ENCODE measurements at regions not wholly inside any gene's neighbourhood (a gene's known extent, or its start where the extent isn't known, plus 50 kb on each side); places are given as distances from the start of the nearest gene placed in this dataset.

DNA sequence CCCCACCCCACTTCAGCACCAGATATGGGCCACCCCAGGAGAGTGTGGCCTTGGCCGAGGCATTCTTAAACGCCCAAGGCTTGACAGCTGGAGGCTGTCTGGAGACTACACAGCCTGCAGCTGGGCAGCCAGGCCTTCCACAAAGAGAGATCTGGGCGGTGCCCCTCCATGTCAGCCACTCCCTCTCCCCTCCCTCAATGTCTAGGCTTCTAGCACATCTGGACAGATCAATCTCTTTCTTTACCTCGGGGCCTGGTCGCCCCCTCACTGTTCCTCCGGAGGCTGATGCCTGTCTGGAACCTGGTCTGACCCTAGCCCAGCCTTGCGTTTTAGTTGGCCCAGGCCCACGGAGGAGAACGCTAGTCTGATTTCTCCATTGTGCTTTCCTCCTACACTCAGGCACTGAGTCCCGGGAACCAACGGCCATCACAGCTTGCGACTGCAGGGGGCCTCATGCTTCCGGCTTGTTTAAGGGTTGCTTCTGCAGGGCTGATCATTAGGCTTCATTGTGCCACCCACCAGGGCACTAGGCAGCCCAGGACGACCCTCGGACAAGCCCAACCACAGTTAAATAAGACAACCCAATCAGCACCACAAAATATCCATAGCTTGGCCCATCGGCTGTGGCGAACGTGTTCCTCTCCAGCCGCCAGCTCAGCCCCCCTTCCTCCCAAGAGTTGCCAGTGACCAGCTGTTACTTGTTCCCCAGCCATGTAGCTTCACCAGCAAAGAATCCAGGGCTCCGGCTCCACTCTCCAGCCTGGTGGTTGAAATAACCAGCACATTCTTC is 200.6 kb downstream of the BCOR start:
- TF ChIP-seq, protein P1, sequence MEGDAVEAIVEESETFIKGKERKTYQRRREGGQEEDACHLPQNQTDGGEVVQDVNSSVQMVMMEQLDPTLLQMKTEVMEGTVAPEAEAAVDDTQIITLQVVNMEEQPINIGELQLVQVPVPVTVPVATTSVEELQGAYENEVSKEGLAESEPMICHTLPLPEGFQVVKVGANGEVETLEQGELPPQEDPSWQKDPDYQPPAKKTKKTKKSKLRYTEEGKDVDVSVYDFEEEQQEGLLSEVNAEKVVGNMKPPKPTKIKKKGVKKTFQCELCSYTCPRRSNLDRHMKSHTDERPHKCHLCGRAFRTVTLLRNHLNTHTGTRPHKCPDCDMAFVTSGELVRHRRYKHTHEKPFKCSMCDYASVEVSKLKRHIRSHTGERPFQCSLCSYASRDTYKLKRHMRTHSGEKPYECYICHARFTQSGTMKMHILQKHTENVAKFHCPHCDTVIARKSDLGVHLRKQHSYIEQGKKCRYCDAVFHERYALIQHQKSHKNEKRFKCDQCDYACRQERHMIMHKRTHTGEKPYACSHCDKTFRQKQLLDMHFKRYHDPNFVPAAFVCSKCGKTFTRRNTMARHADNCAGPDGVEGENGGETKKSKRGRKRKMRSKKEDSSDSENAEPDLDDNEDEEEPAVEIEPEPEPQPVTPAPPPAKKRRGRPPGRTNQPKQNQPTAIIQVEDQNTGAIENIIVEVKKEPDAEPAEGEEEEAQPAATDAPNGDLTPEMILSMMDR (IDR thresholded peaks at IDR 0.05; ENCODE audit: insufficient read depth, low read length, missing control alignments): no peak
- DNase-seq (ENCODE audit: low read depth, low spot score): no peak
- no peak overlapping the region for H3K4me3 ChIP-seq (ENCODE audit: low read depth, low read length)
- CTCF ChIA-PET: no interaction called here
- POLR2A ChIA-PET: no interaction called here

DNA sequence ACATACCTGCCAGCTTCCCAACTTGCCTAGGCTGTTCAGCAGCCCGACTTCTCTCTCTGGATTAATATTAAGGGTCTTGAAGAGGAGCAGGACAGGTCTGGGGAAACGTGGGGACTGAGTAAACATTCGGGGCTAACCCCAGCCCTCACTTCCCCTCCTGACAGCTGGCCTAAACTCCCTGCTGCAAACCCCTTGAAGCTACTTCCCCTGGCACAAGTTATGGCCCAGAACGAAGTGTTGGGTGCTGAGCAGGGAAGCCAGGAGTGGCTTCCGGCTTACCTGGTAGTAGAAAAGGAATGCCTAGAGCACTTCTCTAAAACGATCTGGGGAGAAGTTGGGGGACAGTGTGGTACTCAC is 200.0 kb downstream of the BCOR start:
- no peak for DNase-seq (ENCODE audit: low read depth, low spot score)
- ChIA-PET CTCF (no interaction called here), POLR2A (no interaction called here)
- H3K4me3 ChIP-seq (ENCODE audit: low read depth, low read length): no peak overlapping the region
- TF ChIP-seq, protein P1 (IDR thresholded peaks at IDR 0.05; ENCODE audit: insufficient read depth, low read length, missing control alignments): no peak

DNA sequence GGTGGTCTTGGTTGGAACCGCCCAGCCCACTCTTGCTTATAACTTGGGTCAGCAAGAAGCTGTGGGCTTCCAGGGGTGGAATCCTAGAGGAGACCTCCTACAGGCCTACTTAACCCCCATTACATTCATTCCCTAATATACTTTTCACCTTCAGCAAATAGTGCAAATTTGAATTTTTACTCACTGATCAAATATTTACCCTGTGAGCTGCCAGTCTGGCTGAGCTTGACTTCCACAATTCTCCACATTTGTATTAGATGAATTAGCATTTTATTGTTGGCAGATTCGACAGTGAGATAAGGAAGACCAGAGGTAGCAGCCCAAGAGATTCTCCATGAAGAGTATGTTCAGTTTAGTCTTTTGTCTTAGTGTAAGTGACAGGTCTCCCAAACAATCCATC is 199.6 kb downstream of the BCOR start:
- no peak overlapping the region for H3K4me3 ChIP-seq (ENCODE audit: low read depth, low read length)
- CTCF ChIA-PET: no interaction called here
- no peak for DNase-seq (ENCODE audit: low read depth, low spot score)
- POLR2A ChIA-PET: no interaction called here
- TF ChIP-seq, protein P1 (IDR thresholded peaks at IDR 0.05; ENCODE audit: insufficient read depth, low read length, missing control alignments): no peak

DNA sequence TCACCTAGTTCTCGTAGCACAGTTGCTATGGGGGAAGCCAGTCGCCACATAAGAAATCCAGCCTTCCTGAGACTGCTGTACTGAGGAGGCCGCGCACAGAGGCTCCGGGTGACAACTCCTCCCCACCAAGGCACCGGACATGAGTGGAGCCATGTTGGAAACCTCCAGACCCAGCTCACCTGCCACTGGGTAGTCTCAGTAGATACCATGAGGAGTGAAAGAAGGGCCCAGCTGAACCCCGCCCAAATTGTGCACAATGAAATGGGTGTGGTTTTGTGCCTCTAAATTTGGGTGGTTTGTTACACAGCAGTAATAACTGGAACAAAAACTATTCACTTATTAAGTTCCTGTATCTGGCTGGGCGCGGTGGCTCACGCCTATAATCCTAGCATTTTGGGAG is 198.7 kb downstream of the BCOR start:
- H3K4me3 ChIP-seq (ENCODE audit: low read depth, low read length): no peak overlapping the region
- ChIA-PET CTCF (no interaction called here), POLR2A (no interaction called here)
- TF ChIP-seq, protein P1 (IDR thresholded peaks at IDR 0.05; ENCODE audit: insufficient read depth, low read length, missing control alignments): no peak
- DNase-seq (ENCODE audit: low read depth, low spot score): no peak

DNA sequence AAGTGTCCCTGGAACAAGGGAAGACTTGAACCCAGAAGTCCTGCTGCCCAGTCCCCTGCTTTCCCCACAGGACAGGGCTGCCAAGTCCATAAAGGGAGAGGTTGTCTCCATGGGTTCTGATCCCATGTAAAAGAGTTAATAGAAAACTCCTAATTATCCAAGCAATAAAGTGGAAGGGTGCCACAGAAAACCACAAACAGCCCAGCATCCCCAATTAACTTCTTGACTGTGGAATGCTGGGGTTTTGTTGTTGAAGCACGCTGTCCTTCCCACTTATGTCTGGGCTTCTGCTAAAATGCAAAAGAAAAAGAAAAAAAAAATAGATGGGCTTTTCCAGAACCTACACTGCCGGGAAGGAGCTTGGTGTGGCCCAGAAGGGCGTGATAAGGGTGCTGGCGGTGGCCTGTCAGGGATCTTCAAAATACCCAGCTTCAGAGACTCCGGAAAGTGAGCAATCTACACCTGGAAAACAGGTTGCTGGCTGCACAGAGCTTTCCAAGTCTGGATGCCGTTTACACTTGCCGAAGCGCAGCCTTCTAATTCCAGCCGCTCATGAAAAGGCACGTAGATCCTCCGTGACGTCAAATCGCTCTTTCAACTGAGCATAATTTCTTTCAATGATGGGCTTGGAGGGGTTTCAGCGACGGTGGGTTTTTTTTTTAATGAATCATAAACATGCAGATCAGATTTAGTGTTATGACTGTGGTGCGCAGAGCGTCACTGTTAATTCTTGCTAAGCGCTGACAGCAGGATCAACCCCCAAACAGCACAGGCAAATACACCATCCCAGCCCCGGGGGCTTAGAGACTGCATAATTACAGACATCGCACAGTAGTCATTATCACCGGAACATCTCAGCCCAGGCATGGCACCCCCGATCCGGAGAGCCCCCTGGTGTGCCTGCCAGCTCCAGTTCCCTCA is 197.6 kb downstream of the BCOR start:
- no peak for DNase-seq (ENCODE audit: low read depth, low spot score)
- ChIA-PET POLR2A (no interaction called here), CTCF (no interaction called here)
- H3K4me3 ChIP-seq (ENCODE audit: low read depth, low read length): no peak overlapping the region
- TF ChIP-seq, protein P1 (IDR thresholded peaks at IDR 0.05; ENCODE audit: insufficient read depth, low read length, missing control alignments): no peak

DNA sequence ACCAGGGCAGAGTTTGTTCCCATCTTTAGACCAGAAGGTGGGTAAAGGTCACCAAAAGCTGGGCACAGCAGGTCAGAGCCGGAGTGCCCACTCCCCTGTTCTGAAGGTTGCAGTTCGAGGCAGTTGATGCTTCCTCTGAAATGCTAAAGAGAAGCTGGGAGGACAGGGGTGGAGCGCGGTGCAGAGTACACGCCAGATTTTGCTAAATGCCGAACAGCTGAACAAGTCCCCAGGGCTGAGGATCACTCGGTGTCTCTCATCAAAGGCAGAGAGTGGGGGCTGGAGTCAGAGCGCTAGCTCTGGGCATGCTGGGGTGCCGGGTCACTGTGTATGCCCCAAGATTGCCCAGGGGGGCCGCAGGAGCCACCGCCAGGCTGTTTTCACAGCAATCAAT is 197.0 kb downstream of the BCOR start:
- ChIA-PET CTCF (no interaction called here), POLR2A (no interaction called here)
- TF ChIP-seq, protein P1 (IDR thresholded peaks at IDR 0.05; ENCODE audit: insufficient read depth, low read length, missing control alignments): no peak
- no peak overlapping the region for H3K4me3 ChIP-seq (ENCODE audit: low read depth, low read length)
- no peak for DNase-seq (ENCODE audit: low read depth, low spot score)
